PC-3 (cell line): ENCODE measurements at regions not wholly inside any gene's neighbourhood (a gene's known extent, or its start where the extent isn't known, plus 50 kb on each side); places are given as distances from the start of the nearest gene placed in this dataset.

Experiments
- EZH2phosphoT487 ChIP-seq: fragments of 300-600 bp; sonication (generic); IDR thresholded peaks from 2 replicates; pipeline ENCODE4 v1.6.1; 2018; ENCODE audit warnings: mild to moderate bottlenecking, antibody characterized with exemption, low read length, borderline replicate concordance
- TF ChIP-seq, protein P1 (sequence below): fragments of 300-600 bp; sonication (generic); conservative IDR thresholded peaks from 2 replicates; pipeline ENCODE4 v1.5.1; 2017; ENCODE audit warnings: antibody characterized with exemption, low read depth, mild to moderate bottlenecking, low read length

- TF ChIP-seq, protein P1, sequence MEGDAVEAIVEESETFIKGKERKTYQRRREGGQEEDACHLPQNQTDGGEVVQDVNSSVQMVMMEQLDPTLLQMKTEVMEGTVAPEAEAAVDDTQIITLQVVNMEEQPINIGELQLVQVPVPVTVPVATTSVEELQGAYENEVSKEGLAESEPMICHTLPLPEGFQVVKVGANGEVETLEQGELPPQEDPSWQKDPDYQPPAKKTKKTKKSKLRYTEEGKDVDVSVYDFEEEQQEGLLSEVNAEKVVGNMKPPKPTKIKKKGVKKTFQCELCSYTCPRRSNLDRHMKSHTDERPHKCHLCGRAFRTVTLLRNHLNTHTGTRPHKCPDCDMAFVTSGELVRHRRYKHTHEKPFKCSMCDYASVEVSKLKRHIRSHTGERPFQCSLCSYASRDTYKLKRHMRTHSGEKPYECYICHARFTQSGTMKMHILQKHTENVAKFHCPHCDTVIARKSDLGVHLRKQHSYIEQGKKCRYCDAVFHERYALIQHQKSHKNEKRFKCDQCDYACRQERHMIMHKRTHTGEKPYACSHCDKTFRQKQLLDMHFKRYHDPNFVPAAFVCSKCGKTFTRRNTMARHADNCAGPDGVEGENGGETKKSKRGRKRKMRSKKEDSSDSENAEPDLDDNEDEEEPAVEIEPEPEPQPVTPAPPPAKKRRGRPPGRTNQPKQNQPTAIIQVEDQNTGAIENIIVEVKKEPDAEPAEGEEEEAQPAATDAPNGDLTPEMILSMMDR = no peak
- no peak for TF ChIP-seq EZH2phosphoT487
Observed at GRCh38 chr1:172954476-172955150, 96.1 kb downstream of the TNFSF18 start.
